NCI-H460 (cell line): ENCODE measurements at regions not wholly inside any gene's neighbourhood (a gene's known extent, or its start where the extent isn't known, plus 50 kb on each side); places are given as distances from the start of the nearest gene placed in this dataset.
"Not testable (repeated sequence)": the region's sequence is repeated elsewhere in the genome, so short reads cannot be mapped to it uniquely, and the experiment has no call there.

Source experiments
- DNase-seq: peaks from one replicate; pipeline ENCODE4 v3.0.0-alpha.2; 2016; ENCODE audit warnings: low read depth; ENCODE audit errors: extremely low read depth

GRCh38 chr3:170670504-170670903 is 84.6 kb upstream of the SLC7A14 start:
- no peak for DNase-seq

- DNase-seq, result not testable (repeated sequence)
Observed at GRCh38 chr3:170662986-170663385, 77.1 kb upstream of the SLC7A14 start.

GRCh38 chr3:170660139-170660538 is 74.3 kb upstream of the SLC7A14 start:
- no peak for DNase-seq

DNA sequence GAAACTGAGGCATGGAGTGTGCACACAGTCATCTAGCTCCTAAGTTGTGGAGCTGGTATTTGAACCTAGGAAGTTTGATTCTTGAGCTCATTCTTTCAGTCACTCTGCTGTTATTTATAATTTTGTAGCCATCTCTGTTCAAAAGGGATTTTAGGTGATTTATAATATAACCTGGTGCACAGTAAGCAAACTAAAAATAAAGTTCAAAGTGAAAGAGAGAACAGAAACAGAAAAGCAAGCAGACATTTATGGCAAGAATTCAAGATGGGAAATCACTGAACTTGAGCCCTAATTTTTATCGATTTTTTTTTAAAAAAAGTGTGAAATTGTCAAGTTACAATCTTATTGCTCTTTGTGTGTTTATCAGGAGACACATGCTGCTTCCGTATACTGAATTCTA is 71.4 kb upstream of the SLC7A14 start:
- DNase-seq, result no peak

- DNase-seq, result no peak
Observed at GRCh38 chr3:170656284-170656683, 70.4 kb upstream of the SLC7A14 start.

GRCh38 chr3:170653801-170654200 is 67.9 kb upstream of the SLC7A14 start:
- DNase-seq, result no peak

- DNase-seq, result no peak
Observed at GRCh38 chr3:170651260-170651845, 65.5 kb upstream of the SLC7A14 start.

DNA sequence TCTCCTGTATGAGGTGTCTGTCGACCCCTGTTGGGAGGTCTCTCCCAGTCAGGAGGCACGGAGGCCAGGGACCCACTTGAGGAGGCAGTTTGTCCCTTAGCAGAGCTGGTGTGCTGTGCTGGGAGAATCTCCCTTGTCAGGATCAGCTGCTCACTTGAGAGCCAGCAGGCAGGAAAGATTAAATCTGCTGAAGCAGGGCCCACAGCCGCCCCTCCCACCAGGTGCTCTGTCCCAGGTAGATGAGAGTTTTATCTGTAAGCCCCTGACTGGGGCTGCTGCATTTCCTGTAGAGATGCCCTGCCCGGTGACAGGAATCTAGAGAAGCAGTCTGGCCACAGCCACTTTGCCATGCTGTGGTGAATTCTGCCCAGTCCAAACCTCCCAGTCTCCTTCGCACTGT is 64.7 kb upstream of the SLC7A14 start:
- DNase-seq, result not testable (repeated sequence)

DNA sequence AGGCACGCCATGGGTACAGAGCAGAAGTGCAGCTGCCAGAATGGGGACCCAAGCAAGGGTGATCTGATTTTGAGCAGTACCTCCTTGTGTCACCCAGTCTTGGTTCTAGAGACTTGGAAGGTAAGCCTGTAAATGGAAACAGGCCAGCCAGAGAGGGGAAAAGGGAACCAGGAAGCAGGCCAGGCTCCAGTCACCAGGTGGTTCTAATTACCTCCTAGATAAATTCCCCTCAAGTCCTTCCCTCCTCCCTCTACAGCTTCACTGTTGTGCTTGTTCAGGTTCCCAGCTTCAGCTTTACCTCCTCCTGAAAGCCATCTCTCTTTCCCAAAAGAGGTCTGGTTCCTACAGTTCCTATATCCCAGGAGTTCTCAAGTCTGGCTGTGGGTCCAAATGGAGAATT is 58.8 kb upstream of the SLC7A14 start:
- no peak for DNase-seq

- no peak for DNase-seq
Observed at GRCh38 chr3:170643831-170644230, 58.0 kb upstream of the SLC7A14 start.

DNA sequence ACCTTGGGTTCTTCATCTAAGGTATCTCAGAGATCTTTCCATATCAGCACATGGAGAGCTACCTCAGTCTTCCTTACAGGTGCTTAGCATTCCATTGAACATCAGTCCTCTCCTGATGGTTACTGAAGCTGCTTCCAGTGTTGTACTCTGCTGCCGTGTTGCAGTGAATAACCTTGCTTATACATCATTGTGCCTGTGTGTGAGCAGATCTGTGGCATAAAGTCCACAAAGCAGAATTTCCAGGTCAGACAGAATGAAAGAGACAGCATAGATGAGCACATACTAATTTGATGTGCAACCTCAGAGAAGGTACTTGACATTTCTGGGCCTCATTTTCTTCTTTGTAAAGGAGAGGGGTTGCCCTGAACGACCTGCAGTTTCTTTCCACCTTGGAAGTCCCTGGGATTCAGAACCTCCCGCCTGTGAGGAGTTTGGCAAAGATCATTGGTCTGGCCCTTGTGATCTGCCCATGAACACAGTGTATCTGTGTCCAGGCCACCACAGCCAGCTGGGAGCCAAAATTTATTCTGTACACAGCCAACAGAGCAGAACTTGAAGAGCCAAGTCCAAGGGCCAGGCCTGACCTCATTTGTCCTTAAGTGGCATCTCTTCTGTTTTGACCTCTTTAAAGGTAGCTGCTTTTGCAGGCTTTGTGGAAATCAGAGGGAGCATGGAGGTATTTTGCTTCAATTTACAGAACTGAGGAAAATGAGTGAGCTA is 57.2 kb upstream of the SLC7A14 start:
- no peak for DNase-seq

DNA sequence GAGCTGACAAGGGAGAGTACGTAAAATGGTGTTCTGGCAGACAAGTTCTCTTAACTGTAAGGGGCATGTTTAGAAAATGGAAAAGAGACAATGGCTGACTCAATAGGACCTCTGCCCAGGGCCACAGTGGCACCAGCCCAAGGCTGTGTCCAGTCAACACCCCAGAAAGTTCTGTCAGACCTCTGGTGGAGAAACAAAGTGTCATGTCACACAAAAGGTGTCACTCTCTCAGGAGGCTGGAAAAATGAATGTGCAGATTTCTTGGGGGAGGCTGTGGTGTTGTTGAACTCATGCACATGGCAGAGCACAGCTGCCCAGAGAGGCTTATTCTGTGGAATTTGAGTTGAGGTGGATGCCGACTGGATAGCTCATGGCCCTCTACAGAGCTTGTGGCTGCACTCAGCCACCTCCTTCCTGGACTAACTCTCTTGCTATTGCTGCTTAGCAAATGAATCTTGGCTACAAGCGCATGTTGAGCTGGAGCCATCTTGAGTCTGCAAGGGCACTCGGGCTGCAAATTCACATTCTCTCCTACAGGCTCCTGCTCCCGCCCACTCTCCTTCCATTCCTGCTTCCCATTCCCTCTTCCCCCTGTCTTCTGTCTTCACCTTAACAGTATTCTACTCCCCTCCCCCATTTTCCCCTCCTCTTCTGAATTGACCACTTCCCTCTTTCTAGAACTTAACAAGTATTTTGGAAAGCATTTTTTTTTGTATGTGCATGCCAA is 55.8 kb upstream of the SLC7A14 start:
- DNase-seq, result no peak

DNA sequence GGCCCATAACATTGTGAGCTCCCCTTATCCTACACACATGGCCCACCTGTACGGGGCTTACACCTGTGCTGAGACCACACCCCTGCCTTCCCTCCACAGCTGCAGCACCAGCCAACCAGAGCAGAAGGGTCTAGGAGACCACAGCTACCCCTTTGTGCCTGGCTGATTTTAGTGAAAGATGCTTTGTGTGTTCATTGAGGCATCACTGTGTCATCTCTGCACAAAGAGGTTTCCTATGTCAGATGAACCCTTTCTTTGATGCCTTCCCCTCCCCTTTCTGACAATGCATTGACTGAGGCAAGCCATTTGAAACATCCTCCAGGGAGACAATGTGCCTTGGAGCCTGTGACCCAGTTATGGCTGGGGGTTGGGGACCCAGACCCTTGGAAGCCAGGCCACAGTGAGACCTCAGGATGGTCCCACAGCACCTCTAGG is 54.9 kb upstream of the SLC7A14 start:
- no peak for DNase-seq

GRCh38 chr3:170638988-170639387 is 53.1 kb upstream of the SLC7A14 start:
- DNase-seq, result no peak

DNA sequence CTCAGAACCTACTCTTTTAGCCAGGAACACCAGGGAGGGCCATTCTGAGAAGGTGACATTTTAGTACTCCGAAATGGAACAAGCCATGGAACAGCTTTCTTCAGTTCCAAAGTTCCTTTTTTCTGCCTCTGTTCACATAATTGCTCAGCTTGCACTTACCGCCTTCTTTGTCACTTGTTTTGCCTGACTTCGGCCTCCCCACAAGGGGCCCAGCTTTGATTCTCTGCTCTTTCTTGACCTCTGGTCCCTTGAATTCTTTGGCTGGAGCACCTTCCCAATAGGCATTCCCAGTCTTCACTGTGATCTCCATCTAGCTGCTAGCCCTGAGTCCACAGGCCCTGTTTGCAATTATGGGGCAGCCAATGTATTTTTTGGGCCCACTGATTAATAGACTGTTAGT is 51.4 kb upstream of the SLC7A14 start:
- no peak for DNase-seq

DNA sequence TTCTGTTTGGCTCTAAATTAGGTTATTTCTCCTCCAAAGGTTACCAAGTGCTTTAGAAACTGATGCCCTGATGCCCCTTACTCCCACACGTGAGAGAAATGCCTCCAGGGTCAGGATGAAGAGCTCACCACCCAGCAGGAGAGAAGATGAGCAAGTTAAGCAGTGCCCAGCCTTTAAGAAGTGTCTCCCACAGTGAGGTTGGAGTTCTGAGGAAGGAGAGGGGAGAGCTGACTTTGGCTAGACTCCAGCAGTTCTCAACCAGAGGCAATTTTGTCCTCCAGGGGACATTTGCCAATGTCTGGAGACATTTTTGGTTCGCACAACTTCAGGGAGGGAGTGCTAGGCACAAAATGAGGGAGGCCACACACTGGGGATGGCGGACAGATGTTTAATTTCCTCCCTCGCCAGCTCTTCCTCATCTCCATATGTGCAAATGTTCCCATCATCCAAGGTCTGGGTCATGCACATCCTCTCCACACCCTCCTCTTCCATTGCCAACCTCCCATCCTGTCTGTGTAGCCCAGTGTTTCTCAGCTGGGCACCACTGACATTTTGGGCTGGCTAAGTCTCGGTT is 50.6 kb upstream of the SLC7A14 start:
- DNase-seq, result no peak
